CD4-positive, CD25-positive, alpha-beta regulatory T cell (primary cell): ENCODE measurements at regions not wholly inside any gene's neighbourhood (a gene's known extent, or its start where the extent isn't known, plus 50 kb on each side); places are given as distances from the start of the nearest gene placed in this dataset.

ENCODE experiments used
- ATAC-seq, 2 donors: fragments of 150-1000 bp; cut with Tn5 transposase; one replicate each; pipeline ENCODE4 v1.10.0; 2021; ENCODE audit warnings: low read depth in 2 of 2, moderate number of reproducible peaks in 2 of 2, moderate library complexity in 1 of 2
- DNase-seq, 3 donors: peaks; one replicate each; pipeline versions ENCODE4 v3.0.0 to v3.0.0-alpha.2; 2012 to 2022; ENCODE audit warnings: mixed read lengths in 1 of 3
- H3K27ac ChIP-seq: one replicate; pipeline ENCODE4 v1.7.0; 2013; ENCODE audit warnings: mild to moderate bottlenecking, low read length; ENCODE audit not compliant: insufficient read depth, poor library complexity, severe bottlenecking
- H3K27me3 ChIP-seq: one replicate; pipeline ENCODE4 v1.7.0; 2013; ENCODE audit warnings: low read length; ENCODE audit not compliant: control insufficient read depth, insufficient read depth
- H3K36me3 ChIP-seq: one replicate; pipeline ENCODE4 v1.7.0; 2013; ENCODE audit warnings: mild to moderate bottlenecking, low read length, moderate library complexity; ENCODE audit not compliant: control insufficient read depth, insufficient read depth
- H3K4me1 ChIP-seq: 2 replicates; pipeline ENCODE4 v1.7.0; 2013; ENCODE audit warnings: mild to moderate bottlenecking, low read length; ENCODE audit not compliant: insufficient read depth, control insufficient read depth, poor library complexity, severe bottlenecking
- H3K4me3 ChIP-seq: one replicate; pipeline ENCODE4 v1.7.0; 2013; ENCODE audit warnings: low read depth, mild to moderate bottlenecking, low read length, moderate library complexity
- H3K9me3 ChIP-seq, 2 experiments: 1 replicate in 1 of 2; 2 replicates in 1 of 2; pipeline ENCODE4 v1.7.0; 2013; ENCODE audit warnings: low read length in 2 of 2, mild to moderate bottlenecking in 1 of 2, moderate library complexity in 1 of 2; ENCODE audit not compliant: control insufficient read depth in 2 of 2
- H3K27ac Mint-ChIP-seq, 3 donors: one replicate each; pipeline ENCODE4 v1.8.0; 2020 to 2022; ENCODE audit warnings: mild to moderate bottlenecking in 3 of 3, mixed read lengths in 3 of 3, moderate library complexity in 2 of 3
- H3K27me3 Mint-ChIP-seq: one replicate; pipeline ENCODE4 v1.8.0; 2022; ENCODE audit warnings: mild to moderate bottlenecking, mixed read lengths
- H3K36me3 Mint-ChIP-seq: one replicate; pipeline ENCODE4 v1.8.0; 2020; ENCODE audit warnings: mixed read lengths
- H3K4me1 Mint-ChIP-seq, 4 donors: one replicate each; pipeline ENCODE4 v1.8.0; 2020 to 2022; ENCODE audit warnings: mixed read lengths in 4 of 4, mild to moderate bottlenecking in 1 of 4
- H3K4me3 Mint-ChIP-seq, 4 donors: one replicate each; pipeline ENCODE4 v1.8.0; 2020 to 2022; ENCODE audit warnings: mild to moderate bottlenecking in 4 of 4, mixed read lengths in 4 of 4, moderate library complexity in 3 of 4
- H3K9me3 Mint-ChIP-seq, 7 donors: one replicate each; pipeline ENCODE4 v1.8.0; 2020 to 2022; ENCODE audit warnings: mixed read lengths in 7 of 7, mild to moderate bottlenecking in 3 of 7, moderate library complexity in 2 of 7

- H3K27me3 Mint-ChIP-seq, result no peaks in the 10 kb centered on the region
- ATAC-seq (no peak), DNase-seq (no peak)
- no peaks in the 10 kb centered on the region for H3K4me1 Mint-ChIP-seq
- peaks cover 0 to 5% (median 0%) of the 10 kb centered on the region in 7 donors for H3K9me3 Mint-ChIP-seq
- Histone ChIP-seq H3K4me3 (no peak overlapping the region), H3K9me3 (no peaks in the 10 kb centered on the region), H3K27me3 (no peaks in the 10 kb centered on the region), H3K36me3 (no peaks in the 10 kb centered on the region), H3K27ac (no peak overlapping the region), H3K4me1 (no peaks in the 10 kb centered on the region)
- H3K4me3 Mint-ChIP-seq, result no peak overlapping the region
- H3K27ac Mint-ChIP-seq, result no peak overlapping the region
- H3K36me3 Mint-ChIP-seq, result no peaks in the 10 kb centered on the region
Observed at GRCh38 chr9:78677326-78677725, 380.4 kb downstream of the PSAT1 start.

- H3K27me3 Mint-ChIP-seq, result no peaks in the 10 kb centered on the region
Observed at GRCh38 chr9:78678877-78679276, 382.0 kb downstream of the PSAT1 start.

GRCh38 chr9:78680196-78680595 lies 383.3 kb downstream of the PSAT1 start:
- H3K9me3 Mint-ChIP-seq, result peaks cover 0 to 5% (median 0%) of the 10 kb centered on the region in 7 donors
- H3K4me3 Mint-ChIP-seq, result no peak overlapping the region
- Histone ChIP-seq H3K4me1 (no peaks in the 10 kb centered on the region), H3K36me3 (no peaks in the 10 kb centered on the region), H3K27ac (no peak overlapping the region), H3K9me3 (no peaks in the 10 kb centered on the region), H3K4me3 (no peak overlapping the region), H3K27me3 (no peaks in the 10 kb centered on the region)
- DNase-seq (no peak), ATAC-seq (no peak)
- no peaks in the 10 kb centered on the region for H3K4me1 Mint-ChIP-seq
- no peaks in the 10 kb centered on the region for H3K27me3 Mint-ChIP-seq
- no peak overlapping the region for H3K27ac Mint-ChIP-seq
- H3K36me3 Mint-ChIP-seq, result no peaks in the 10 kb centered on the region

More at GRCh38 chr9:78678877-78679276, 382.0 kb downstream of the PSAT1 start:
- no peak overlapping the region for H3K4me3 ChIP-seq
- H3K9me3 ChIP-seq, result no peaks in the 10 kb centered on the region
- H3K27ac ChIP-seq, result no peak overlapping the region
- Mint-ChIP-seq H3K36me3 (no peaks in the 10 kb centered on the region), H3K4me3 (no peak overlapping the region), H3K9me3 (peaks cover 0 to 5% (median 0%) of the 10 kb centered on the region in 7 donors), H3K27ac (no peak overlapping the region), H3K4me1 (no peaks in the 10 kb centered on the region)
- no peak for DNase-seq
- no peak for ATAC-seq
- no peaks in the 10 kb centered on the region for H3K36me3 ChIP-seq
- H3K4me1 ChIP-seq, result no peaks in the 10 kb centered on the region
- H3K27me3 ChIP-seq, result no peaks in the 10 kb centered on the region

- Mint-ChIP-seq H3K27me3 (no peaks in the 10 kb centered on the region), H3K36me3 (no peaks in the 10 kb centered on the region), H3K27ac (no peak overlapping the region), H3K4me3 (no peak overlapping the region), H3K9me3 (peaks cover 0 to 6% (median 3%) of the 10 kb centered on the region in 7 donors), H3K4me1 (no peaks in the 10 kb centered on the region)
- Histone ChIP-seq H3K36me3 (no peaks in the 10 kb centered on the region), H3K9me3 (no peaks in the 10 kb centered on the region), H3K27ac (no peak overlapping the region), H3K4me3 (no peak overlapping the region), H3K4me1 (no peaks in the 10 kb centered on the region), H3K27me3 (no peaks in the 10 kb centered on the region)
- ATAC-seq (no peak), DNase-seq (no peak)
Observed at GRCh38 chr9:78682216-78682615, 385.3 kb downstream of the PSAT1 start.

- H3K4me3 Mint-ChIP-seq, result no peak overlapping the region
Observed at GRCh38 chr9:78685471-78685870, 388.5 kb downstream of the PSAT1 start.

GRCh38 chr9:78688796-78689195 lies 391.9 kb downstream of the PSAT1 start:
- Mint-ChIP-seq H3K4me1 (no peaks in the 10 kb centered on the region), H3K36me3 (no peaks in the 10 kb centered on the region), H3K27ac (no peak overlapping the region), H3K4me3 (no peak overlapping the region), H3K9me3 (peaks cover 0 to 12% (median 4%) of the 10 kb centered on the region in 7 donors), H3K27me3 (no peaks in the 10 kb centered on the region)
- Histone ChIP-seq H3K27ac (no peak overlapping the region), H3K27me3 (no peaks in the 10 kb centered on the region), H3K4me1 (no peaks in the 10 kb centered on the region), H3K9me3 (no peaks in the 10 kb centered on the region), H3K36me3 (no peaks in the 10 kb centered on the region), H3K4me3 (no peak overlapping the region)
- ATAC-seq (no peak), DNase-seq (no peak)

More at GRCh38 chr9:78685471-78685870, 388.5 kb downstream of the PSAT1 start:
- Histone ChIP-seq H3K4me1 (no peaks in the 10 kb centered on the region), H3K9me3 (no peaks in the 10 kb centered on the region), H3K36me3 (no peaks in the 10 kb centered on the region), H3K27me3 (no peaks in the 10 kb centered on the region), H3K4me3 (no peak overlapping the region), H3K27ac (no peak overlapping the region)
- Mint-ChIP-seq H3K4me1 (no peaks in the 10 kb centered on the region), H3K27ac (no peak overlapping the region), H3K27me3 (no peaks in the 10 kb centered on the region), H3K9me3 (peaks cover 0 to 10% (median 5%) of the 10 kb centered on the region in 7 donors), H3K36me3 (no peaks in the 10 kb centered on the region)
- DNase-seq (no peak), ATAC-seq (no peak)

- ATAC-seq, result no peak
- Mint-ChIP-seq H3K4me1 (no peaks in the 10 kb centered on the region), H3K9me3 (peaks cover 0 to 9% (median 2%) of the 10 kb centered on the region in 7 donors)
Observed at GRCh38 chr9:78691542-78691941, 394.6 kb downstream of the PSAT1 start.

GRCh38 chr9:78692871-78693270 lies 395.9 kb downstream of the PSAT1 start:
- H3K9me3 ChIP-seq, result no peaks in the 10 kb centered on the region
- H3K4me3 ChIP-seq, result no peak overlapping the region
- DNase-seq (no peak), ATAC-seq (no peak)
- Mint-ChIP-seq H3K9me3 (peaks cover 0 to 8% (median 2%) of the 10 kb centered on the region in 7 donors), H3K4me1 (no peaks in the 10 kb centered on the region), H3K36me3 (no peaks in the 10 kb centered on the region), H3K27ac (peak overlapping the region in 1 of 3 donors; percentile 7), H3K27me3 (no peaks in the 10 kb centered on the region), H3K4me3 (no peak overlapping the region)
- no peaks in the 10 kb centered on the region for H3K27me3 ChIP-seq
- H3K4me1 ChIP-seq, result no peaks in the 10 kb centered on the region
- no peak overlapping the region for H3K27ac ChIP-seq
- H3K36me3 ChIP-seq, result no peaks in the 10 kb centered on the region

More at GRCh38 chr9:78691542-78691941, 394.6 kb downstream of the PSAT1 start:
- no peak for DNase-seq
- H3K9me3 ChIP-seq, result no peaks in the 10 kb centered on the region
- no peak overlapping the region for H3K27ac ChIP-seq
- H3K27me3 Mint-ChIP-seq, result no peaks in the 10 kb centered on the region
- no peak overlapping the region for H3K4me3 ChIP-seq
- H3K36me3 ChIP-seq, result no peaks in the 10 kb centered on the region
- H3K36me3 Mint-ChIP-seq, result no peaks in the 10 kb centered on the region
- no peak overlapping the region for H3K4me3 Mint-ChIP-seq
- no peaks in the 10 kb centered on the region for H3K4me1 ChIP-seq
- H3K27ac Mint-ChIP-seq, result no peak overlapping the region
- H3K27me3 ChIP-seq, result no peaks in the 10 kb centered on the region
